Endothelial cell (in vitro differentiated cells): ENCODE measurements at regions not wholly inside any gene's neighbourhood (a gene's known extent, or its start where the extent isn't known, plus 50 kb on each side); places are given as distances from the start of the nearest gene placed in this dataset.
"Not testable (repeated sequence)": the region's sequence is repeated elsewhere in the genome, so short reads cannot be mapped to it uniquely, and the experiment has no call there.

ENCODE experiments used
- DNase-seq: peaks from one replicate; pipeline ENCODE4 v3.0.0; 2021; ENCODE audit warnings: low spot score
- H3K27ac Mint-ChIP-seq: one replicate; pipeline ENCODE4 v1.8.0; 2021; ENCODE audit warnings: mixed read lengths, inconsistent platforms; ENCODE audit not compliant: unreplicated experiment
- H3K27me3 Mint-ChIP-seq: one replicate; pipeline ENCODE4 v1.8.0; 2021; ENCODE audit warnings: mild to moderate bottlenecking, moderate library complexity, mixed read lengths, inconsistent platforms; ENCODE audit not compliant: unreplicated experiment
- H3K36me3 Mint-ChIP-seq: one replicate; pipeline ENCODE4 v1.8.0; 2021; ENCODE audit warnings: mild to moderate bottlenecking, low read depth, mixed read lengths, inconsistent platforms; ENCODE audit not compliant: unreplicated experiment
- H3K4me1 Mint-ChIP-seq: one replicate; pipeline ENCODE4 v1.8.0; 2021; ENCODE audit warnings: mild to moderate bottlenecking, mixed read lengths, inconsistent platforms; ENCODE audit not compliant: unreplicated experiment
- H3K4me3 Mint-ChIP-seq: one replicate; pipeline ENCODE4 v1.8.0; 2021; ENCODE audit warnings: mild to moderate bottlenecking, mixed read lengths, inconsistent platforms; ENCODE audit not compliant: unreplicated experiment
- H3K9me3 Mint-ChIP-seq: one replicate; pipeline ENCODE4 v1.8.0; 2021; ENCODE audit warnings: mixed read lengths, inconsistent platforms; ENCODE audit not compliant: unreplicated experiment
- CTCF ChIP-seq: fragments of 200-600 bp; sonication (generic); IDR thresholded peaks from one replicate; pipeline ENCODE4 v1.5.0; 2021; ENCODE audit warnings: antibody characterized with exemption; ENCODE audit not compliant: unreplicated experiment

DNA sequence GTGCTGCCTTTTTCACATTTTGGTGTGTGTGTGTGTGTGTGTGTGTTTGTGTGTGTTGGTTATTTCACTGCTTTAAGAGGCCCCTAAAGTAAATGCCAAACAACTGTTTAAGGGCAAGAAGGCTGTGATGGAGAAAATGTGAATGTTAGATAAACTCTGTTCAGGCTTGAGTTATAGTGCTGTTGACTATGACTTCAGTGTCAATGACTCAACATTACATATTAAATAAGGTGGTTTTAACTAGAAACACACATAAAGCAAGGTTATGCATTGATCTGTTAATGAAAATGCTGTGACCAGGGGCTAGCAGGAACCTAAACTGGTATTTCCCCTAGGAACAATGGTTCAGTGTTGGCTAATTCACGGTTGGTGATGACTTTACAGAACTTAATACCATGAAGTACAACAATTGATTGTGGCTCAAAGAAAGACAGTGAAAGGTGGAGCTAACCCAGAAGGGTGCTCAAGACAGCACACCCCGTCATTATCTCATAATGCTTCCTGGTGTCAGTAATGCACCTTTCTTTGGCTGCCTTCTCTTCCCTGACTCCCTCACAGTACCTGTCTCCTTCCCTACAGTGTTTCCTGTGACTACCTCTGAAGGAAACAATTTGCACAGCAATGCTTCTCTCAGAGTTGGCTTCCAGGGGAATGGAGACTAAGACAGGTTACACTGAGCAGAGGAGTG, 116.1 kb downstream of the RIN2 start:
- Mint-ChIP-seq H3K36me3 (peaks cover 43% of the 10 kb centered on the region), H3K4me3 (peak overlapping the region; percentile 63), H3K9me3 (no peaks in the 10 kb centered on the region), H3K27ac (no peak overlapping the region), H3K27me3 (peaks cover 3% of the 10 kb centered on the region), H3K4me1 (no peaks in the 10 kb centered on the region)
- no peak for DNase-seq
- TF ChIP-seq CTCF: no peak

DNA sequence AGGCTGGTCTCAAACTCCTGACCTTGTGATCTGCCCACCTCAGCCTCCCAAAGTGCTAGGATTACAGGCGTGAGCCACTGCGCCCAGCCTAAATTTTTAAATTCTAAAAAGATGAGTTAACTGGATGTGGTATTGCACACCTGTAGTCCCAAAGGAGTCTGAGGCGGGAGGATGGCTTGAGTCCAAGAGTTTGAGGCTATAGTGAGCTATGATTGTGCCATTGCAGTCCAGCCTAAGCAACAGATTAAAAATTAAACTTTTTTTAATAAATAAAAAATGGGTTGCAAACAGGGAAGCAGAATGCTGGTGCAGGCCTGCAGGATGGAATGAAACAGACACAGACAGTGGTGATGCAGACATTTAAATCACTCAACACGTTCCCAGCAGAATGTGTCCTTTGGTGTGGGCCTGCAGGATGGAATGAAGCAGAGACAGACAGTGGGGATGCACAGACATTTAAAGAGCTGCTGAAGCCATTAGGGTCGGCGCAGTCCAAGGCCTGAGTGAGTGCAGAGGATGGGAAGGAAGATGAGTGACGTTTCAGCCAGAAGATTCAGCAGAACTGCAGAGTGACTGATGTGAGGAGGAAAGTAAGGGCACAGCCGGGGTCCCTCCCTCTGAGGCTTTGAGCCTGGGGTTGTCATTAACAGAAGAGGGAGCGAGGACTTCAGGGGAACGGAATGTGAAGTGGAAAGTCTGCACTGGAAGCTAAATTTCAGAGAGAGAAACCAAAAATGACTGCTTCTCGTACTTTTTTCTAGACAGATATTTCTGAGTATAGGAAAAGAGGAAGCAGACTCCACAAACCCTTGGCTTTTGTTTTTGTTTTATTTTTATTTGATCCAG, 117.5 kb downstream of the RIN2 start:
- peaks cover 42% of the 10 kb centered on the region for H3K36me3 Mint-ChIP-seq
- H3K9me3 Mint-ChIP-seq: no peaks in the 10 kb centered on the region
- H3K27ac Mint-ChIP-seq: no peak overlapping the region
- no peaks in the 10 kb centered on the region for H3K4me1 Mint-ChIP-seq
- H3K4me3 Mint-ChIP-seq: no peak overlapping the region
- no peak for DNase-seq
- peaks cover 3% of the 10 kb centered on the region for H3K27me3 Mint-ChIP-seq
- no peak for TF ChIP-seq CTCF

GRCh38 chr20:19876828-19877460, 118.9 kb downstream of the RIN2 start:
- DNase-seq: no peak
- H3K36me3 Mint-ChIP-seq: peaks cover 29% of the 10 kb centered on the region
- no peak for TF ChIP-seq CTCF
- H3K9me3 Mint-ChIP-seq: no peaks in the 10 kb centered on the region
- peaks cover 2% of the 10 kb centered on the region for H3K27me3 Mint-ChIP-seq
- no peaks in the 10 kb centered on the region for H3K4me1 Mint-ChIP-seq
- H3K4me3 Mint-ChIP-seq: no peak overlapping the region
- no peak overlapping the region for H3K27ac Mint-ChIP-seq

DNA sequence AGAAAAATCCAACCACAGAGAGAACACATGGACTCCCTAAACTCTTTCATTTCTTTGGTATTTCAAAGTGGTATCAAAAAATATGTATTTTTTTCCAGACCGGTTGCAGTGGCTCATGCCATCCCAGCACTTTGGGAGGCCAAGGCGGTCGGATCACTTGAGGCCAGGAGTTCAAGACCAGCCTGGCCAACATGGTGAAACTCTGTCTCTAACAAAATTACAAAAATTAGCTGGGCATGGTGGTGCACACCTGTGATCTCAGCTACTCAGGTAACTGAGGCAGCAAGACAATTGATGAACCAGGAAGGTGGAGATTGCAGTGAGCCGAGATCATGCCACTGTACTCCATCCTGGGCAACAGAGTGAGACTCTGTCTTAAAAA, 121.8 kb downstream of the RIN2 start:
- H3K36me3 Mint-ChIP-seq: peaks cover 11% of the 10 kb centered on the region
- H3K9me3 Mint-ChIP-seq, H3K27ac Mint-ChIP-seq, DNase-seq, H3K27me3 Mint-ChIP-seq, H3K4me1 Mint-ChIP-seq, H3K4me3 Mint-ChIP-seq: not testable (repeated sequence)

DNA sequence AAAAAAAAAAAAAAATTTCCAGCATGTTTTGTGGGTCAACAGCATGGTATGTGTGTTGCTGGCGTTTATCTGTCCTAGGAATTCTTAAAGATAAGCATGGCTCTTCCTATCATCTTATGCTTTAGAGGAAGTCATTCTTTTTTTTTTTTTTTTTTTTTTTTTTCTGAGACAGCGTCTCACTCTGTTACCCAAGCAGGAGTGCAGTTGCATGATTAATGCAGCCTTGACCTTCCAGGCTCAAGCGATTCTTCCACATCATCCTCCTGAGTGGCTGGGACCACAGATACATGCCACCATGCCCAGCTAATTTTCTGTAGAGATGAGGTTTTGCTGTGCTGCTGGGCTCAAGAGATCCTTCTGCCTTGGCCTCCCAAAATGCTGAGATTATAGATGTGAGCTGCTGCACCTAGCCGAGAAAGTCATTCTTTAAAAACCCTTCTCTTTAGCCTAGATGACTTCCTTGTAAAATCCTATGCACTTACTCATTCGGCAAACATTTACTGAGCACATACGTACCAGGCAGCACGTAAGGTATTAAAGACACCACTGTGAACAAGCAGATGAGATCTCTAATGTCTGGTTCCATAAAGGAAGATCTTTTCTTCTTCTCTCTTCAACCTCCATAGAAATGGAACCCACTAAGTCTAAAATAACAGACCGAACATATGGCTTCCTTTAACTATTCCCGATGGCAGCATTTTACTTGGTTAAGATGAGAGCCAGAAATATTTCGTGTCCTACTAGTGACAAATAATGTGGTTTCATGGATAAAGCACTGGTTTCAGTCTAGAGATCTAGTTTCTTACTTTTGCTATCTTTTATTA, 122.4 kb downstream of the RIN2 start:
- Mint-ChIP-seq H3K36me3 (peaks cover 11% of the 10 kb centered on the region), H3K4me1 (peaks cover 9% of the 10 kb centered on the region), H3K27me3 (peaks cover 4% of the 10 kb centered on the region), H3K27ac (no peak overlapping the region), H3K9me3 (no peaks in the 10 kb centered on the region), H3K4me3 (no peak overlapping the region)
- DNase-seq: no peak
- TF ChIP-seq CTCF: no peak
